SH-SY5Y (cell line): ENCODE measurements at regions not wholly inside any gene's neighbourhood (a gene's known extent, or its start where the extent isn't known, plus 50 kb on each side); places are given as distances from the start of the nearest gene placed in this dataset.

Experiments used
- GATA2 ChIP-seq: IDR thresholded peaks from 2 replicates; pipeline ENCODE4 v1.6.1; 2011; ENCODE audit warnings: mild to moderate bottlenecking, low read depth, low read length
- GATA3 ChIP-seq: IDR thresholded peaks from 2 replicates; pipeline ENCODE4 v1.6.1; 2011; ENCODE audit warnings: low read depth, mild to moderate bottlenecking, low read length, moderate library complexity

DNA sequence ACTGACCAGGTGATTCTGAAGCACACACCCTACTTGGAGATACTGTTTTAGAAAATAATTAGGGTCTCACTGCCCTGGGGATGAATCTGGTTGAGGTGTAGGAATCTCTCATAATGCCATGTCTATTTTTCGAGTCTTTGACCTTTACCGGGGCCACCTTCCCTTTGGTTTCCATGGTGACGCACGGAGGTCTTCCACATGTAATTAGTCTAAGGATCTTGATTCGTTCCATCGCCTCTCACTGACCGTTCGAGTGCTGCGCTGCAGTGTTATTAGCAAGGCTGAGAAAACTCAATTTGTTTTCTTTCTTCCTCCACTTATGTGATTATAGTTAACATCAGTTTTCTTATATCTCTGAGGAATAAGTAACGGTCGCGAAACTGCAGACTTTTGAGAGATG, 144.3 kb upstream of the SPACA1 start:
- TF ChIP-seq GATA2 (no peak), GATA3 (no peak)
